Dermis blood vessel endothelial cell (primary cell): ENCODE measurements at regions not wholly inside any gene's neighbourhood (a gene's known extent, or its start where the extent isn't known, plus 50 kb on each side); places are given as distances from the start of the nearest gene placed in this dataset.

Experiments used
- DNase-seq: peaks from one replicate; pipeline ENCODE4 v3.0.0; 2010

- DNase-seq: no peak
These were observed 50.0 kb upstream of the CLDN5 start for GRCh38 chr22:19574247-19574646.

DNA sequence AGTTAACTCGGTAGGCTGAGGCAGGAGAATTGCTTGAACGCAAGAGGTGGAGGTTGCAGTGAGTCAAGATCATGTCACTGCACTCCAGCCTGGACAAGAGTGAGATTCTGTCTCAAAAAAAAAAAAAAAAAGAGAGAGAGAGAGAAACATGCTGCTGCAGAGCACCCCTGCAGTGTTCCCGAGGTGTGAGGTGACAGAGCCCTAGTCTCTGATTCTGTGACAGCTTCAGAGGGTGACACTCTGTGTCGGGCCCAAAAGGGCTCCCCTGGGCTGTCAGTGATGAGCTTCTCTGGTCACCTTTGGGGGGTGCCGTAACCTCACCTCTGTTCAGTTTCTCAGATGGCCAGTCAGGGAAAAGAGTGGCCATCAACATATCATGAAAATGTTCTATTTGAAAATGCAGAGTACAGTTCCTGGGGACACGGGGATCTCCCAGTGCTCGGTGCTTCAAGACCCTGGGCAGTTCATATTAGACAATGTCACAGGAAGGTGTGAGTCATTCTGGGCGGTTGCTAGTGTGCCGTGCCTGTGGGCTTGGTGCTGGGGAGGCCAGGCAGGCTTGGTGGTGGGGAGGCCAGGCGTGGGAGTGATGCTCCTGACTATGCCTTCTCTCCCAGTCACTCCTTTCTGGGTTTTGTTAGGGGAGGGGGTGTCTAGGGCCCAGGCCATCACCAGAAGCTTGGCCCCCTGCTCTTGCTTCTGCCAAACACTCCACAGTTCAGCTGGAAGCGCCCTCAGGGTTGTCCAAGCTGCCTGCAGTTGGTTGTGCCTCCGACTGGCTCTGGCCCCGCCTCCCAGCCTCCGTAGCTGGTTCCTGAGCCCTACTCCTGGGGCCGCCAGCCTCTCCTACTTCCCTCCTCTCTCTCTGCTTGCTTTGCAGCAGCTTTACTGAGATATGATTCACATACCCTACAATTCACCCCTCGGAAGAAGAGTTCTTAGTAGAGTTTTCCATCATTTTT, 52.5 kb upstream of the CLDN5 start:
- DNase-seq: peak; percentile 93

DNA sequence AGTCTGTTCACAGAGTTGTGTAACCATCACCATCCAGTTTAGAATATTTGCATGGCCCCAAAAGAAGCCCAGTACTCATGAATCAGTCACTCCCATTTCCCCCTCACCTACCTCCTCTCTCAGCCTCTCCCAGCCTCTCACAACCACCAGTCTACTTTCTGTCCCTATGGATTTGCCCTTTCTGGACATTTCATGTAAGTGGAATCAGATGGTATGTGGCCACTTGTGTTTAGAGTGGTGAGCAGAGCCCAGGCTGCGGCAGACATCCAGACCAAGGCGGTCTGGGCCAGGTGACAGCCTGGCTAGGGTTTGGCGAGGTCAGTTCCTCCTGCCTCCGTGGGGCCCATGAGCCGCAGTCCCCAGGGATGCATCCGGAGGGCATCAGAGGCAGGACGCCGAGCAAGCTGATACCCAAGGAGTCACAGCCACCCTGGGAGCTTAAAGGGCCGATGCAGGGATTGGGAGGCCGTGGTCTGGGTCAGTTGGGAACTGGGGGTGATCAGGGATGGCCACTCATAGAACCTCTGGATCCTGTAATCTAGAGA, 53.3 kb upstream of the CLDN5 start:
- no peak for DNase-seq

DNA sequence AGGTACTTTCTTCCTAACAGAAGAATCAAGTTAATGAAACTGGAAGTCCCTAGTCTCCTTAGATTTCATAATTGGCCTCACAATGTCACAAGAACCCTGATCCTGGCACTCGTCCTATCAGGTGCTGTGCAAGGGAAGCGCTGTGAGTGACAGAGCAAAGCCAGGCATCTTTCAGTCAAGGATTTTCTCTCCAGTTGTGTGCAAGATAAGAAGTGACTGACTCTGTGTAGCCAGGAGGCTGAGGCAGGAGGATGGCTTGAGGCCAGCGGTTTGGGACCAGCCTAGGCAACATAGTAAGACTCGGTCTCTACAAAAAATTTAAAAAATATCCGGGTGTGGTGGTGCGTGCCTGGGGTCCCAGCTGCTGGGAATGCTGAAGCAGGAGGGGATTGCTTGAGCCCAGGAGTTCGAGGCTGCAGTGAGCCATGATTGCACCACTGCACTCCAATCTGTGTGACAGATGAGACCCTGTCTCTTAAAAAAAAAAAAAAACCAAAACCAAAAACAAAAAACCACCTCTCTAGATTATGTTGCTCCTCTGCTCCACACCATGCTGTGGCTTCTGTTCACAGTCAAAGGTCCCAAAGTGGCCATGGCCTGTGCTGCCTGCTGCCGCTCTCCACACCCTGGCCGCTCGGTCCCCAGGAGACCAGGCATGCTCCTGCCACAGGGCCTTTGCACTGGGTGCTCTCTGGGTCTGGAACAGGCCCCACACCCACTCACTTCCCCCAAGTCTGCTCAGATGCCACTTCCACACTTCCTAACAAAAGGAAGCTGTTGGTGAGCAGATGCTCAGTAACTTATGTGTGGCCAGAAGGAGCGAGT, 54.2 kb upstream of the CLDN5 start:
- no peak for DNase-seq

GRCh38 chr22:19579115-19579811, 55.1 kb upstream of the CLDN5 start:
- DNase-seq: peak; percentile 31

DNA sequence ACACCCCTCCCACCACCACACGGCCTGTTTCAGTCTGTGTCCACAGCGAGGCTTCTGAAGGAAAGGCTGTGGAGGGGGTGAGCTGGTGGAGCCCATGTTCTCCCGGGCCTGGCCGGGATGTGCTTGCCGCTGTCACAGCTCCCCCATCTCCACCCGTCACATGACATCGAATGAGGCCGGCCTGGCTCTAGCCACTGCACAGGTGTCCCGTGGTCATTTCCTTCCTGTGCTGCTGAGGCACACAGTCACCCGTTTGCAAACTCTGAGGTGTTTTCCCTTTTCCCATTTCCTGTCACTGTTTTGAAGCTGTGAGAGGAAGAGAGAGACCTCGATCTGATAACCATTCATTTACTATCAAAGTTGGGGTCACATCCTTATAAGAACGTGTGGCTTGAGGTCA, 55.7 kb upstream of the CLDN5 start:
- peak; percentile 95 for DNase-seq

DNA sequence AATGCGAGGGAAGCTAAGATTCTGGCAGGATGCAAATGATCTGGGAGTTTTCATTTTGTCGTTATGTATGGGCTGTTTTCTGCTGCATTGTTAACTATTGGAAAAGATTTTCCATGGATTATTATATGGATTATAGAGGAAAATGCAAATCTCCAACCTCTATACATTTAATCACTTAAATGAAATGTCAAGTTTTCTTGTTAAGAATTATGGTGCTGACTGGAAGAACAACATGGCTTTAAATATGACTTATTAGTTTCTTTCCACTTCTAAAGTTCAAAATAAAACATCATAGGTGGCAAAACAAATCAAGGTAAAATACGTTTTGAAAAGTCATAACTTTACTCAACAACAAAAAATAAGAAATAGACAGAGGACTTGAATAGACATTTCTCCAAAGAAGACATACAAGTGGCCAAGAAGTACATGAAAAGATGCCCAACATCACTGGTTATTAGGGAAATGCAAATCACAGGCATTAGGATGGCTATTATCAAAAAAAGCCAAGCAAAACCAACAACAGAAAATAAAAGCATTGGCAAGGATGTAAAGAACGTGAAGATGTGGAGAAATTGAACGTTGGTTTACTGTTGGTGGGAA, 56.2 kb upstream of the CLDN5 start:
- no peak for DNase-seq

DNA sequence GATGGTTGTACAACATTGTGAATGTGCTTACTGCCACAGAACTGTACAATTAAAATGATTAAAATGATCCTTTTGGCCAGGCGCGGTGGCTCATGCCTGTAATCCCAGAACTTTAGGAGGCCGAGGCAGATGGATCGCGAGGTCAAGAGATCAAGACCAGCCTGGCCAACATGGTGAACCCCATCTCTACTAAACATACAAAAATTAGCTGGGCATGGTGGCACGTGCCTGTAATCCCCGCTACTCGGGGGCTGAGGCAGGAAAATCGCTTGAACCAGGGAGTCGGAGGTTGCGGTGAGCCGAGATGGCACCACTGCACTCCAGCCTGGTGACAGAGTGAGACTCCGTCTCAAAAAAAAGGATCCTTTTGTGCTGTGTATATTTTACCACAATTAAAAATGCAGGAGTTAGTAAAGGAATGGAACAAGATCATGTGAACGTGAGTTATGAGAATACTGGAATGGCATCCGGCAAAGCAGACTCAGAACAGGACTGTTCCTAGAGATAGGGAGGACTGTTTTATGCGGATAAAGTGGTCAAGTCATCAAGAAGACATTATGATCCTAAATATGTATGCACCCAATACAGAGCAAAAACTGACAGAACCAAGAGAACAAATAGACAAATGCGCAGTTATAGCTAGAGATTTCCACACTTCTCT, 58.0 kb upstream of the CLDN5 start:
- DNase-seq: no peak

- no peak for DNase-seq
These were observed 62.9 kb upstream of the CLDN5 start for GRCh38 chr22:19586922-19587684.

DNA sequence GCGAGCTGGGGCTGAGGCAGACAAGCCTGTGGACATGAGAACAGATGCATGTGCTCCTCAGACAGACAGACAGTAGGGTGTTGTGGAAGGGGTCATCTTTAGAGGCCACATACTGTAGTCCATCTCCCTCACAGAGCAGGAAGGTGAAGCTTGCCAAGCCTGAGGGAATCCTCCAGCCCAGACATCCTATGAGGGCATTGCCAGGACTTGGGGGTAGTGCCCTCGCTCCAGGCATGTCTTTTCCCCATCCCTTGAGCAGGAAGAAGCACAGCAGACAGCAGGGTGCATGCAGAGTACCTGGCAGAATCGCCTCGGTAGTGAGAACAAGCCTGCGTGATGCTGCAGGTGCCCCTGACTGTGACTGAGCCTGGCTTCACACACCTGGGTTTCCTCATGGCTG, 66.5 kb upstream of the CLDN5 start:
- no peak for DNase-seq

GRCh38 chr22:19591568-19591967, 67.4 kb upstream of the CLDN5 start:
- DNase-seq: peak; percentile 76

DNA sequence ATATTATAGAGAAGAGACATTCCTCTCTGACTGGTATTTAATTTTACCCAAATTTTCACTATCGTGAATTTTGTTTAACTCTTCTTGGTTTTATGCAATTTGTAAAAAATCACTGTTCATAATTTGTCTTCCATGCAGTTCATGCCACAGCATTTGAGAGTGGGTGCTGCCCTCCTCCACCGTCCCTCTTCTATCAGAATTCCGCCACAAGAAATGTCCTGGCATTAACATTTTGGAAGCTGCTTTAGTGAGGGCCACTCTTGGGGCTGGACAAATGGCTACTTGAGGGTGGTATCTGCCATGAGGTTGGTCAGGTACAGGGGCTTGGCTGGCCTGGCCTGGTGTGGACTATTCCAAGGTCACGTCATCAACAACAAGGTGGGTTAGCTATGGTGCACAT, 68.3 kb upstream of the CLDN5 start:
- DNase-seq: no peak

DNA sequence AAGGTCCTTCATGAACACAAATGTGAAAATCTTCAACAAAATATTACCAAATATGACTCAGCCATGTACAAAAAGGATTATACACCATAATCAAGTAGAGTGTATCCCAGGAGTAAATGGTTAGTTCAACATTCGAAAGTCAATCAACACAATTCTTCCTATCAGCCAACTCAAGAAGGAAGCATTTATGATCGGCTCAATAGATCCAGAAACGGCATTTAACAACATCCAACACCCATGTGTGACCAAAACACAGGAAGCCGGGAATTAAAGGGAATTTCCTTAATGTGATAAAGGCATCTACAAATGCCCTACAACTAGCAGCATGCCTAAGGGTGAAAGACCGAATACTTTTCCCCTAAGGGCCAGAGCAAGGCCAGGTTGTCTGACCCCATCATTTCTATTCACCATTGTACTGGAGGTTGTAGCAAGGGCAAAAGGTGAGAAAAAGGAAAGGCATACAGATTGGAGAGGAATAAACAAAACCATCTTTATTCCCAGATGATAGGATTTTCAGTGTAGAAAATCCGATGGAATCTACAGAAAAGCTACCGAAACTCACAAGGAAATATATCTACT, 69.9 kb upstream of the CLDN5 start:
- DNase-seq: peak; percentile 64

DNA sequence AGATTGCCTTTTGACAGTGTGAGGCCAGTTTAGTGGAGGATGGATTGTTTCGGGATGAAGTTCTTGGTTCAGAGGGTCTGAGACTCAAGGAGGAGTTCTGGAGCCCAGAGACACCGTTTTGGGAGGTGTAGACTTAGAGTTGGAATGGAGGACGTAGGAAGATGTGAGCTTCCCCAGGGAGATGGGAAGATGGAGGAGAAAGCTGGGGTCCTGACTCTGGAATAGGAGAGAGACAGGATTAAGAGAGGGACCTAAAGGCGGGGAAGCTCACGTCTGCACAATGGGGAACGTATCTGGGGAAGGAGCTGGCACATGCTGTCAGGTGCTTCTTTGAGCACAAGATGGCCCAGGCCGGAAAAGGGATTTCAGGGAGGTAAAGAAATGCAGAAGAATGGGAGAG, 71.3 kb upstream of the CLDN5 start:
- no peak for DNase-seq

DNA sequence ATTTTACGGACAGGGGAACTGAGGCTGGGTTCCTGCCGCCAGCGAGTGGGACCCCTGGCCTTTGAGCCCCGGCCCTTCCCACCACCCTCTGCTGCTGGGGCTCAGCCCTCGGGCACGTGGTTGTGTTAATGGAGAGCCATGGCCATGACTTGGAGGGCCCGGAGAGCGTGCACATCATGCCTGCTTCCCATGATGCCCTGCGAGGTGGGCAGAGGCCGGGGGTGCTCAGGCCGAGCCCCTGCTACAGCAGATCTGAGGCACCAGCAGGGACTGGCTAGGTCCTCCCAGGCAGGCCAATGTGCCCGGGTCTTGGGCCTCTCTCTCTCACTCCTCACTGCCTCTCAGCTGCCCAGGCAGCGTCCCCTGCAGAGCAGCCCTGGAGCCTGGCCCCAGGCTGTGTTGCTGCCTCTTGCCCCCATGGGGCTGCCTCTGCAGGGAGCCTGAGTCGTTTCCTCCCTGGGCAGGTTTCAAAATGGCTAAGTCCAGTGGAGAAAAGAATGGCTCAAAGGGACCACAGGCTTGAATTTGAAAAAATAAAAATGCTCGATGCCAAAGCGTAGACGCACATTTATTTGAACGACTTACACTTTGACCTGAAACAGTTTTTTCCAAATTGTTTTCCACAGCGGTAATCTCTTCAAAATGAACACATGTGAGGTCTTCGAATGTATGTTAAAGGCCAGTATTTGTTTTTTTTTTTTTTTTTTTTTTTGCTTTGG, 72.6 kb upstream of the CLDN5 start:
- no peak for DNase-seq

- peak; percentile 61 for DNase-seq
These were observed 73.2 kb upstream of the CLDN5 start for GRCh38 chr22:19597399-19597735.

- no peak for DNase-seq
These were observed 74.0 kb upstream of the CLDN5 start for GRCh38 chr22:19598054-19598855.

DNA sequence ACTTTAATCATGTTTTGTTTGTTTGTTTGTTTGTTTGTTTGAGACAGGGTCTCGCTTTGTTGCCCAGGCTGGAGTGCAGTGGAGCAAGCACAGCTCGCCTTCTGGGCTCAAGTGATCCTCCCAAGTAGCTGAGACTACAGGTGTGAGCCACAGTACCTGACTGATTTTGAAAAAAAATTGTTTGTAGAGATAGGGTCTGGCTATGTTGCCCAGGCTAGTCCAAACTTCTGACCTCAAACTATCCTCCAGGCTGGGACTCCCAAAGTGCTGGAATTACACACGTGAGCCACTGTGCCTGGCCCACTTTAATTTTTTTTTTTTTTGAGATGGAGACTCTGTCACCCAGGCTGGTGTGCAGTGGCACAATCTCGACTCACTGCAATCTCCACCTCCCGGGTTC, 74.8 kb upstream of the CLDN5 start:
- DNase-seq: no peak

- no peak for DNase-seq
These were observed 75.5 kb upstream of the CLDN5 start for GRCh38 chr22:19599626-19600243.
